ENCODE measurements at regions not wholly inside any gene's neighbourhood (a gene's known extent, or its start where the extent isn't known, plus 50 kb on each side); places are given as distances from the start of the nearest gene placed in this dataset.
"Not testable (repeated sequence)": the region's sequence is repeated elsewhere in the genome, so short reads cannot be mapped to it uniquely, and the experiment has no call there.

DNA sequence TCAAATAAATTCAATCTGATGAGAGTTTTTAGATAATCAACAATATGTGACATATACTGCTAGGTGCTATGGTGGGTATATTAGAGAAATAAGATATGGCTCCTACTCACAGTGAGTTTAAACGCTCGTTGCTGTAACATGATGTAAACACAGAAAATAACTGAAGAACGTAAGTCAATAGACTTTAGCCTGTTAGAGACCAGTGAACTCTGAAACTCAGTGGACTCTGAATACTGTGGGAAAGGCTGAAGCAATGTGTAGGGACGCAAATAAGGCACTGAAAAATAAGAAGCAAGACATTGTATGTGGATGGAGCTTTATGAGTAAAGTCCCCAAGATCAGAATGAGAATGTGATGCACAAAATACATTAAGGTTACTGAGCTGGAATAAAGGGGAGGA is 431.6 kb downstream of the TFAP2B start:
- no peak for DNase-seq (ENCODE audit: low read depth)

DNA sequence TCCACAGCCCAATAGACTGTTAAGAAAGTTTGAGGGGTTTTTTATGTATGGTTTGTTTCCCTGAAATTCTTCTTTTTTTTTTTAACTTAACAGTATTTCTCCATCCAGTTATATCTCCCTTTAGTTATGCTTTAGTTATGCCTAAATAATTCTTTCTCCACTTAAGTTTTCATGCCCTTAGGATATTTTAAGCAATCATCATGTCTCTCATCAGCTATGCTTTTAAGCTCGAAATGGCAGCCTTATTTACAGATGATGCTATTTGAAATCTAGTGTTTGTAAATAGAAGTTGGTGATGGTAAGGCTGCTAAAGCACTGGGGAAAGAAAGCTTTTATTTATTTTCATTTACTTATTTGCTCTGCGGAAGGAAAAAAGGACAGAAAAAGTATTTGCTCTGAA is 439.3 kb downstream of the TFAP2B start:
- DNase-seq (ENCODE audit: low read depth), result no peak

DNA sequence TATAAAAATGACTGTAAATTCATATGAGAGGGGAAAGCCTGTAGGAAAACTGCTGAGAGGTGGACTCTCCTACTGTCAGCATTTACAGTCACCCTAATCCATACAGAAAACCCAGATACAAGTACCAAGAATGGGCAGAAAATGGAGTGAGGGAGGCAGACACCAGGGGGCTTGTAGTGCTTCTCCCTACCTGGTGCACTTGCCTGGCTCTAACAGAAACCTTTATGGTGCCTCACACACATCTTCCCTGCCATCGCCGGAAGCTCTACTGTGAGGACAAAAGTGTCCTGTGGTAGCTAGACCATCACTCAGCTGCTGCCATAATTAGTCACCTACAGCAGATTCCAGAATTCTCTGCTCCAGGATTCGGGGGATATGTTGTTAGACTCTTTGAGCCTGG is 441.3 kb downstream of the TFAP2B start:
- no peak for DNase-seq (ENCODE audit: low read depth)

DNA sequence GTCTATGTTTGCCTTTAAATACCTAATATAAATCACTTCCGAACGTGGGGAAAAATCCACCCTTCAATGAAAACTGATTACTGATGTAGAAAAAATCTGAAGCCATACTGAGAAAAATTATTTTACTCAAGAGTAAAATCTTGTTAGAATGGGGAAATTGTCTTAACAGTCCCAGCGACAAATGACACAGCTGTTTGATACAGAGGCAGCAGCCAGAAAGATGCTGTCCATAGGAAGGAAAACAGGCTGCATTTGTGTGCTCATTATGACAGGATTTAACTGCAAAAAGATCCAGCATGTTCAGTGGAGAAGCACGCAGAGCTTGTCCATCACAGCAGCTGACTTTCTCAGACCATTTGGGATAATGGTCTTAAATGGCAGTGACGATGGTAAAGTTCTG is 443.0 kb downstream of the TFAP2B start:
- DNase-seq (ENCODE audit: low read depth), result no peak

DNA sequence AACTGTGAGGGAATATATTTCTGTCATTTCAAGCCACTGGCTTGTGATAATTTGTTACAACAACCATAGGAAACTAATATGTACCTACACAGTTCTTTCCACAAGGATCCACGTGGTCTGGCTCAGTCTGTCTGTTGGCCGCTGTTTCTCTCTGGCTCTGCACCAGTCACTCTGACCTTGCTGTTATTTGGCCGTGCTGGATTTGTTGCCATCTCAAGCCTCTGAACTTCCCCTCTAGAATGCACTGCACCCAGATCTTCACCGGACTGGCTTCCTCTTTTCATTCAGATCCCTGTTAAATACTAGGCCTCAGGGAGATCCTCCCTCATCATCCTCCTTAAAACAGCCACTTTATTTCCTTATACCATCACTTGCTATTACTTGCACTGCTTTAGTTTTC is 446.8 kb downstream of the TFAP2B start:
- no peak for DNase-seq (ENCODE audit: low read depth)

DNA sequence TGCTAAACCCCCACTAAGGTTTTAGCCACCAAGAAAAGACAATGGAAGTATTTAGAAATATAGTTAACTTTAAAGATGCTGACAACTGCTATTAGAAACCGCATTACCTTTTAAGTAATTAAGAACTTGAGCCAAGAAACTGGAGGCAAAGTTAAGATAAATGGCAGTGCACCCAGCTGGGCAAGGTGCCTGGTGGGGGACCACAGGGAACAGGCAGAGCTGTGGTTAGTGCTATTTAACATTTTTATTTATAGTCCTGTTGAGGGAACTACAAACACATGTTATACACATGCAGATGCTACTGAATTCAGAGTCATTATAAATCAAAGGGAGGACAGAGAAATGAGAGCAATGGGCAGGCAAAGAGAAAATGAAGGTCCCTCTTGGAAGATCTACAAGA is 447.9 kb downstream of the TFAP2B start:
- DNase-seq (ENCODE audit: low read depth), result no peak

DNA sequence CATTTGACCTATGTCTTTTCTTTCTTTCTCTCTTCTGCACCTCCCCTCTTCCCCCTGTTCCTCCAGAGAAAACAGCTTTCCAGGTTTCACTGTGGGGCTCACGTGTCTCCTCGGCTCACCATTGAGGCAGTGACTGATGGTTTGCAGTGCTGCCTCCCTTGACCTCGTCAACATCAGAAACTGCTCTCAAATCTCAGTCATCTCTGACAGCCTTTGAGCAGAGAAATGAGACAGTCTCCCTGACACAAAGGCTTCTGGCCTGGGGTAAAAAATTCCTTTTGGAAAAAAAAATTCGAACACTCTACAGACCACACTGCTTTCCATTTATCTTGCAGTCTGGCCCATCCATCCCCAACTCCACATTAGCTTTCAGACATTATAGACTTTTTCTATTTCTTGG is 450.0 kb downstream of the TFAP2B start:
- no peak for DNase-seq (ENCODE audit: low read depth)

DNA sequence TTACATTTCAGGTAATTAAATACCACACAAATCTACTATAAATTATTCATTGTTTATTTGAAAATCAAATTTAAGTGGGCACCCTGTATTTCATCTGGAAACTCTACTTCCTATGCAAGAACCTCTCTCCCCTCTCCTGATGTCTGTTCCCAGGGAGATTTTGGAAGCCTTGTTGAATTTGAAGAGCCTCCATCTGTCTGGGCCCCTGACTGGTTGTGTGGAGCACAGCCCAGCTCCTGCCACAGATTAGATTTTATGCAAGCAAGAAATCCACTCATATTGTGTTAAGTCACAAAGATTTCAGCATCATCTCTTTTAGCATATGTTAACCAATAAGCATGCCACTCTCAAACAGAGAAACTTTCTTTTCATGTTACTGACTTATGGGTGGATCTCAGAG is 451.2 kb downstream of the TFAP2B start:
- DNase-seq (ENCODE audit: low read depth), result no peak

DNA sequence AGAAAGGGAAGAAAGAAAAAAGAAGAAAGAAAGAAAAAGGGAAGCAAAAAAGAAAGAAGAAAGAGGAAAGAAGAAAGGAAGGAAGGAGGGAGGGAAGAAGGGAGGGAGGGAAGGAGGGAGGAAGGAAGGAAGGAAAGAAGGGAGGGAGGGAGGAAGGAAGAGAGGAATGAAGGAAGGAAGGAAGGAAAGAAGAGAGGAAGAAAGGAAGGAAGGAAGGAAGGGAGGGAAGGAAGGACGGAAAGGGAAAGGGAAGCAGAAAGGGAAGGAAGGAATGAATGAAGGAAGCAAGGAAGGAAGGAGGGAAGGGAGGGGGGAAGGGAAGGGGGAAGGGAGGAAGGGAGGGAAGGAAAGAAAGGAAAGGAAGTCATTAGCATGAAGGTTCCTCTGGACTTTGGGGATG is 452.9 kb downstream of the TFAP2B start:
- no peak for DNase-seq (ENCODE audit: low read depth)

DNA sequence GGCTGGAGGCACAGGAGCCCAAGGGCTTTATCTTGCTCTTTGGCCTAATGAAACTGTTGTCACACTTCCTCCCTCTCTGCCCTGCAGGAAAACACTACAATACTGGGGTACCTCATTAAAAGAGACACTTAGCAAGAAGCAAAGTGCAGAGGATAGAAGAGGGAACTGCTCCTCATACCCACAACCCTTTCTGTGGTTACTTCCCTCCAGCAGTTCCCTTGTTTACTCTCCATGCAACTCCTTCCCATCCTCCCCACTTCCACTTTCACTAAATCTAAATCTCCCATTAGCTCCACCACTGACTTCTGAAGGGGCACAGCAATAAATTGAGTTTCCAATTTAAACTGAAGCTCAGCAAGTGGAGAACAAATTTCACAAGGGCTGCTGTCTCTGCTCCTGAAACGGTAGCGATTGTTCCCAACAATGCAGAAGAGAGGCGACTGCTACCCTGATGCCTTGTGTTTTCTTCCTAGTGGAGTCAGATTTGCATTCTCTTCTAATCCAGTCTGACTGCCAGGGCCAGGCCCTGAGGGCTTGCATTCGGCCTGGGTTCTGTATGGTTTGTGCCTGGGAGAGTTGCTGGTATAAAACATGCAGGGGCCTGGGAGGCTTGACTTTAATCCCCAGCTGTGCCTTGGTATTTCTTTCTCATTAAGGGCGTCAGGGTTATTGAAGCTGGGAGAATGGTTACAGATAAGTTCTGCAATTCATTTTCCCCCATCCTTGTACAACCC is 454.7 kb downstream of the TFAP2B start:
- DNase-seq (ENCODE audit: low read depth), result no peak

DNA sequence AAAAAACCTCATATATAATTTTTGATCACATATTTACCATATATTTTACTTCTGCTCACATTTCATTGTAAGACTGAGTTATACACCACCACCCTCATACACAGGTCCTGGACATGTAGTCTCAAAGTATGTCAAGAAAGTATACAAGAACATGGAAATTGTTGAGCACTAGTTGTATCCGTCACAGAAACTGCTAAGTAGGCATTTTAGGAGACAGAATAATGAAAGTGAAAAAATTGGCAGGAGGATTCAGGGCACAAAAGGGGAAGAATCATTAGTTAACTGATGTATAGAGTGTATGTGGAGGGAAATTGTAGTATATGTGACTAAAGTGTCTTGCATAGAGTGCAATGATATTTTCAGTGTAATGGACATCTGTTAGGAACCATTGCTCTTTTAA is 458.8 kb downstream of the TFAP2B start:
- no peak for DNase-seq (ENCODE audit: low read depth)

DNA sequence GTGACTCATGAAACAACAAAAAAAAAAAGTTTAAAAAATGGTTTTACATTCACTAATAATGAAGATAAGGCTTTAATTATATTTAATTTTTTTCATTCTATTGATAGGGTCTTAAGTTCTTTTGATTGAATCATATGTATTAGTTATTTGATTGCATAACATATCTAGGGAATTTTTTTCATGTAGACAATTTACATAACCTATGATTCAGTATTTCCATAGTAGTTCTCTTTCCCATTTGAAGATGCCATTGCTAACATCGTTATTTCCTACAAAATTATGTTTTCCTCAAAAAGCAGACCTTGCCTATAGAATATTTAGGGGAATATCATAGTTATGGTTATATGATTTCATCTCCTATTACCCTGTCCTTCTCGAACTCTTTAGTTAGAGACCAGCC is 463.4 kb downstream of the TFAP2B start:
- no peak for DNase-seq (ENCODE audit: low read depth)

DNA sequence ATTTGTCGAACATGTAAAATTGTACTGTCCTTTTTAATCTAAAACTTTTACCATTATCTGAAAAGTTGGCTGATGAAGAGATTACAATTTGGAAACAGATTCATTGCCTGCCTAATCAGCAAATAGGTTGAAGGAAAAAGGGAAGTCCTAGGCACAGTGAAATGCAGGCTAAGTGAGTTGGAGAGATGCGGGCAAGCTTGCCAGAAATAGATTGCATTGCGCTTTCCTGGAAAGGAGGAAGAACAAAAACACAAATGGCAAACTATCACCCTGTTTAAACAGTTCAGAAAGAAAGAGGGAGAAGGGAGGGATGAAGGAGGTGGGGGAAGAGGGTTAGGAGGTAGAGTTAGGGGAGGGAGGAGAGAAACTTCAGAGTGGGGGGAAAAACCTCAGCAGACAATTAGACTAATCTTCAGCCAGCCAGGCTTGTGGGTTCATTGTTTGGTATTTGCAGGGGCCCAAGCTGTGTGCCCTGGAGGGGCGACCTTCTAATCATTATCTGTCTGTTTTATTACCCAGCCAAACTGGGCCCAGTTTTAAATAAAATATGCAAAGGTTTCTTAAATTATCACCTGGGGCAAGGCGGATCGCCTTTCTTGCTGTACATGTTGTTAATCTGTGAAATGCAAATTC is 465.2 kb downstream of the TFAP2B start:
- no peak for DNase-seq (ENCODE audit: low read depth)

DNA sequence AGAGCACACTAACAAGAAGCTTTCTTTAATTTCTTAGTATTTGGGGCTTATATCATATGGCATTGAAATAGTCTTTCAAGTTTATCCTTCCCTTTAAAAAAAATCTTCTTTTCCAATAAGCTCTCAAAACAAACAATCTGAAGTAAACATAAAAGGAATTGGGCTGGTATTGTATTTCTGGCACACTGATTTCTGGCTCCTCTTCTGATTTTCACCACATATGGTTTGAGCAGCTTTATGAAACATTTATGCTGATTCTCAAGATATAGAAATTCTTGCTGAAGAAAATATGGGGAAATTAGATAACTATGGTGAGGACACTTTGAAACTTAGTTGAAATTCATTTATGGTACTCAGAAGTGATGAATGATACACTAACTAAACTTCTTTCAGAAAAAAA is 467.2 kb downstream of the TFAP2B start:
- DNase-seq (ENCODE audit: low read depth), result no peak

DNA sequence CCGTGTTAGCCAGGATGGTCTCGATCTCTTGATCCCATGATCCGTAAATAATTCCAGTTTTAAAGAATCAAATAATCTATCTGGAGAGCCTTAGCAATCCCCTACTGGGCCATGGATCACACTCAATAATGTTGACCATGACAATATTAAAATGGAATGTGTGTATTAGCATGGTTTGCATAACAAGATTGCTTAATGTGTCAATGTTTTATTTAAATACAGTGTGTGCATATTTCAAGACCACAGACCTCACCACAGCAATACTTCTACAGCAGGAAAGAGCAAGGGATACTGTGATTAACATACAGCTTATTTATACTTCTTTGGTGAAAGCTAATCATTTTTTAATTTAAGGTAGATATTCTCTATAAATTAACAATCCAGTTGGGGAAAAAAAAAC is 470.4 kb downstream of the TFAP2B start:
- no peak for DNase-seq (ENCODE audit: low read depth)

DNA sequence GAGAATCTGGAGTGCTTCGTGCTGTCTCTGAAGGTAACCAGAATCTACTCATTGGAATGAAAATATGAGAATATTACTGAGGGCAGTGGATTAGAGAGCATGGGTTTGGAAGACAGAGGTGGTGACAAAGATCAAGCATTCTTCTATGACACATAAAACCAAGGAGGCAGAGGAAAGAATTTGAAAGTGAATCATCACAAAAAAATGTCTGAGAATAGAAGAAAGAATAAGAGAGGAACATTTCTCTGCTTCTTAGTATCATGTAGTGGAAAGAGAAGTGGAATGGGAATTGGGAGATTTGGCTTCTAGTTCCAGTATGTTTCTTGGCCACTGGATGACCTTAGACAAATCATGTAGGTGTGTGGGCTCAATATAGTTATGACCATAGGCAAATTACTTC is 474.0 kb downstream of the TFAP2B start:
- no peak for DNase-seq (ENCODE audit: low read depth)

DNA sequence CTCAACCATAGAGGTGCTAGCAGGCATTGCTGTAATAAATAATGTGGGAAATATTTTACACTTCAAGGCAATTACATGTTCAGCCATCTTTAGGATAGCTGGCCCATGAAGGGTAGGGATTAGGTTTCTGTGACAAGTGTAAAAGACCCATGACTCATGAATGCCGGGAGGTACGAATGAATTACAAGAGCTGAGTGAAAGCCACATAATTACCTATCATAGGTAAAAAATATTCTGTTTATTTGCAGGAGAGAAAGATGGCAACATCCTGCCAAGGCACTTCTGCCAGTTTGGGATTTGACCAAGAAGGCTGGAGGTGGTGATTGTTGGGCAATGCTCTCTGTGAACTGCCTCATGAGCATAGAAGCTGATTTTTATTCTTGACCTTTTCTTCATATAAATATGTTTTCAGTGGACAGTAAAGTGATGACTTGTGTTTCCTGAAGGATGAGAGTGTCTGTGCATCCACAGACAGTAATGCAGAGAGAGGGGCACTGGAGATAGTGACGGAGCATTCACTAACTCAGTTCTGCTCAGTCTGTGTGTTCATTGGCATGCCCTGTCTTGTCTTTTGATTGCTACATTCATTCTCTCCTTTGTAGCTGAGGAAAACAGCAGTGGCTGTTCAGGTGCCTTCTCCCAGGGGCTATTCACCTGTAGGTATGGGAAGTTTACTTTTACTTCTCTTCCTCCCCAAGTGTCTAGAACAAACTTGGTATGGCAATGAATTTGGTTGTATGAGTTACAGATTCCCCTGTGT is 481.1 kb downstream of the TFAP2B start:
- no peak for DNase-seq (ENCODE audit: low read depth)

DNA sequence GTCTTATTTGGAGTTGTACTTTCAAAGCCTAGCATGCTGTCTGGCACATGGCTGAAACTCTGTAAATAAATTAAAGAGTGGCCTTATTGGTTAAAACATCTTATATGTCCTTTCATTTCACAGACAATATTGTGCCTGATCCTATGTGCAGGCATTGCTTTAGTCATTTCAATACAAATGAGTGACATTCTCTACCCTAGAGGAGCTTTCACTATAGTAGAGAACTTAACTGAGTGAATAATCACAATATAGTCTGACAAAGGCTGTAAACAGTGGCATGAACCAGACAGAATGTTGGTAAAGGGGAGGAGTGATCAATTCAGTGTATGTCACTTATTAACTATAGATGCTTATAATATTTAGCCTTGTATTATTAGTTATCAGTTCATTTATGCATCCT is 481.8 kb downstream of the TFAP2B start:
- no peak for DNase-seq (ENCODE audit: low read depth)

DNA sequence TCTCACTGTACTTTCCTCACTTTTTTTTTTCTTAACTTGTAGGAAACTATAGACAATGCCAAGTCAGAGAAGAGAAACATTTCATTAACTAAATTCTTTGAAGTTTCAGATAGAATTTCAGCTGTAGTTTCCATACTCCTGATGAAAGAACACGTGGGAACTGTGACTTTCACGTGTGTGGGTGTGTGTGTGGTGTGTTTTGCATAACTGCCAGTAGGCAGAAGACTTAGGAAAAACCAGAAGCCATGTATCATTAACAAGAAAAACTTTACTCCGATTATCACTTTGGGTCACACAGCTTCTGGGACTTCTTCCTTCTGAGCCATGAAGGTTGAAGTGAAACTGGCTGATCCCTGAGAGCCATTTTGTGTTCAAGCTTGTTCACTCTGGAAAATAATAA is 483.3 kb downstream of the TFAP2B start:
- DNase-seq (ENCODE audit: low read depth), result no peak

DNA sequence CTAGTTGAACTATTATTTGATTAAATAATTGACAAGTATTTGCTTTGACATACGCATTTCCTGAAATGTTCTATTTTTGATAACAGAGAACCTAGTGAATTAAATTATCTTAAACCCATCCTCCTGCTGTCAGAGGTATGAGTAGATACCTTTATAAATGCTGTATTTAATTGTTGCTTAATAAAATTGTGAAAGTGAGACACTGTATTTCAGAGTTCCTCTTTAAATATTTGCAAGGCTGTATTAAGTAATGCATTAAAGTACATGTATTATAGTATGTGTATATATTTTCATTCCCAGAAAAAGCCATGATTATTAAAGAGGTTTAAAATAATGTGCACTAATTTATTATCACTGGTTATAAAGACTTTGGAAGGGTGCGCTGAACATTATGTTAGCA is 483.8 kb downstream of the TFAP2B start:
- no peak for DNase-seq (ENCODE audit: low read depth)

DNA sequence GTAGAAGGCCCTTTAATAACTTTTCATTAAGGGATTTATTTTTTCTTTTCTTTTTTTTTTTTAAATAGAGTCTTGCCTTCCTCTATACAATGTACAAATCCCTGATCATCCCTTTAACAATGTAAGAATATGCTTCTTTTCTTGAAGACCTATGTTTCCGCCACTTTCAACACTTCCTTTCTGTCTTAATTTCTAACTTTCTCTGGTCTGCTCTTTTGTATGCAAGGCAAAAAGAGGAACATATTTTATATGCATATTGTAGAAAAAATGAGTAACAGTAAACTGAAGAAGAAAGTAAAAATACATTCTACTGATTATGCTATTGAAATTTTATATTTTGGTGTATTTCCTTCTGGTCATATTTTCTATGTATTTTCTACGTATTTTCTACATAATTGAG is 484.7 kb downstream of the TFAP2B start:
- no peak for DNase-seq (ENCODE audit: low read depth)

DNA sequence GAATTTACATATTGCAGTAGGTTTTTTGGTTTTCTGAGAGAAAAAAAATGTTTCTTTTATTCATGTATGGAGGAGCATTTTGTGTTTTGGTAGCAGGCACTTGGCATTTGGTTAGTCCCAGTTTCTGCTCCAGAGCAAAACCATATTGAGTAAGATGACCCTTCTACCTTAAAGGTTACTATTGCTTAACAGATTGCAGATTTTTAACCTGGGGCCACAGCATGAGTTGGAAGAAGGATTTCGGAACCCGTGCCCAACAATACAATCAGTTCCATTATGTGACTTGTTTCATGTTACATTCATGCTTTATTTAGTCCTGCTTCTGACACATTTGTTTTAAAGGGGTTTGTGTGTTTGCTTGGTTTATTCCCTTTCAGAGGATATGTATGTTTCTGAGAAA is 496.3 kb downstream of the TFAP2B start:
- no peak for DNase-seq (ENCODE audit: low read depth)

DNA sequence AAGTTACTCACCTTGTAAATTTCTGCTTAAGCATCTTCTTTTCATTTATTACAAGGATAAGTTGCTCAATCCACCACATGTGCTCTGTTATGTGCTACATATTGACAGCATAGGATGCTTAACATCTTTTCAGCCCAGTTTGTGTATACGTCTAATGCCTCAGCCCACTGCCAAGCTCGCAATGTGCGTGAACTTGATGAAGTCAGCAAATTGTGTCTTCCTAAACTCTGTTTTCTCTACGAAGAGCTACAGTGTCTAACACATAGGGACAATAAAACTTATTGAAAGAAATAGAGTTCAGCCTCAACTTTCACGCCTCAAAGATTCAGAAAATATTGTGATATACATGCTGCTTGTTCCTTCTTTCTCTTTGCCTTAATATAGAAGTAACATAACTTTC is 500.0 kb downstream of the TFAP2B start:
- no peak for DNase-seq (ENCODE audit: low read depth)

DNA sequence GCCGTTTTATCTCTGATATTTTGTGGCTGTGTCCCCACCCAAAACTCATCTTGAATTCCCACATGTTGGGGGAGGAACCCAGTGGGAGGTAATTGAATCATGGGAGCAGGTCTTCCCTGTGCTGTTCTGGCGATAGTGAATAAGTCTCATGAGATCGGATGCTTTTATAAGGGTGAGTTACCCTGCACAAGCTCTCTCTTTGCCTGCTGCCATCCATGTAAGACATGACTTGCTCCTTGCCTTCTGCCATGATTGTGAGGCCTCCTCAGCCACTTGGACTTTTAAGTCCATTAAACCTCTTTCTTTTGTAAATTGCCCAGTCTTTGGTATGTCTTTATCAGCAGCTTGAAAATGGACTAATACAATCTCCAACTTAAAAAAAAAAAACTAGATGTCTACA is 502.8 kb downstream of the TFAP2B start:
- DNase-seq (ENCODE audit: low read depth), result not testable (repeated sequence)
